ENCODE measurements at regions not wholly inside any gene's neighbourhood (a gene's known extent, or its start where the extent isn't known, plus 50 kb on each side); places are given as distances from the start of the nearest gene placed in this dataset.

- intact Hi-C loops (cut with micrococcal nuclease) = loop anchor here (1.0 to 2.0 kb wide), 2 partner anchors 36 to 152 kb away; no protein-coding TSS in a partner anchor
- Histone ChIP-seq H2AFZ (ENCODE audit: low read depth, low read length) (no peak overlapping the region; the same call in 1 of the 2 replicates), H3K36me3 (ENCODE audit: control insufficient read depth, insufficient read depth, low read length) (no peaks in the 10 kb centered on the region), H3K4me2 (ENCODE audit: insufficient read depth, low read length) (peak overlapping the region; percentile 35), H3K4me3 (peak overlapping the region; percentile 4; the same call in 1 of the 2 replicates), H3K79me2 (ENCODE audit: control insufficient read depth, insufficient read depth, low read length) (no peaks in the 10 kb centered on the region), H4K20me1 (replicated peaks; ENCODE audit: control insufficient read depth, insufficient read depth, low read length) (no peaks in the 10 kb centered on the region), H3K9ac (ENCODE audit: insufficient read depth in 1 of 2, low read depth in 2 of 2, low read length in 2 of 2) (peak overlapping the region; percentile 55 to 70; a peak in 2 of 4 replicates), H3K27me3 (ENCODE audit: control insufficient read depth in 2 of 2, insufficient read depth in 2 of 2, low read length in 2 of 2) (no peaks in the 10 kb centered on the region), H3K4me1 (replicated peaks in 1 of 2; ENCODE audit: control insufficient read depth in 2 of 2, insufficient read depth in 2 of 2, low read length in 2 of 2) (peaks cover 18 to 63% of the 10 kb centered on the region in 2 experiments), H3K9me3 (replicated peaks; ENCODE audit: control insufficient read depth, insufficient read depth, low read depth, low read length) (no peaks in the 10 kb centered on the region), H3K9me1 (ENCODE audit: control insufficient read depth, insufficient read depth, low read length) (no peaks in the 10 kb centered on the region), H3K27ac (ENCODE audit: extremely low read depth, low read depth, low read length) (peak overlapping the region; percentile 72)
- BruUV-seq (replicated peaks) = TSS peak; percentile 92
- FAIRE-seq (peak; percentile 61), ATAC-seq (peak; percentile 89), DNase-seq (ENCODE audit: extremely low read depth in 1 of 4, low spot score in 3 of 4) (peak in 1 of 4 experiments; percentile 73)
- CTCF ChIA-PET (ENCODE audit: low intra/inter-chr PET ratio) = no interaction called here
- POLR2A ChIA-PET = interaction anchor here (0.7 to 7.6 kb wide), 7 partner anchors 9 to 246 kb away, joined by 3 to 102 read pairs (median 3); no protein-coding TSS in a partner anchor
- WGBS (ENCODE audit: insufficient coverage, low coverage, missing lambda C conversion rate) = 30% methylated on average over 6 of the region's 6 CpGs
- in situ Hi-C loops (cut with MboI) = no loop called here
- no peak for TF ChIP-seq CBX5 (IDR thresholded peaks at IDR 0.05; ENCODE audit: borderline replicate concordance, low read depth)
- peak; percentile 85 for TF ChIP-seq LCOR (CRISPR knock-in tag; IDR thresholded peaks at IDR 0.05)
- no peak for TF ChIP-seq ZNF140 (CRISPR knock-in tag; IDR thresholded peaks at IDR 0.05)
- peak in 1 of 2 experiments; percentile 49; a peak in 2 of 4 replicates for TF ChIP-seq MAZ (CRISPR knock-in tag; conservative IDR thresholded peaks at IDR 0.05 in 1 of 2, IDR thresholded peaks at IDR 0.05 in 1 of 2)
- no peak for TF ChIP-seq ETV1 (tag; conservative IDR thresholded peaks at IDR 0.05; ENCODE audit: low read depth)
- TF ChIP-seq KAT7 (CRISPR knock-in tag; IDR thresholded peaks at IDR 0.05; ENCODE audit: borderline replicate concordance) = no peak
- no peak for TF ChIP-seq ZNF274 (IDR thresholded peaks at IDR 0.05; ENCODE audit: borderline replicate concordance, low read depth, low read length)
- peak; percentile 71; the same call in 1 of the 2 replicates for TF ChIP-seq SMARCA4 (IDR thresholded peaks at IDR 0.05)
- TF ChIP-seq HIVEP1 (CRISPR knock-in tag; IDR thresholded peaks at IDR 0.05) = no peak; the same call in 1 of the 2 replicates
- TF ChIP-seq HMG20B (CRISPR knock-in tag; IDR thresholded peaks at IDR 0.05) = peak; percentile 19; the same call in 1 of the 2 replicates
- TF ChIP-seq ZZZ3 (IDR thresholded peaks at IDR 0.05) = no peak
- TF ChIP-seq ZNF766 (CRISPR knock-in tag; conservative IDR thresholded peaks at IDR 0.05) = peak; percentile 95
- no peak for TF ChIP-seq FOXJ3 (CRISPR knock-in tag; IDR thresholded peaks at IDR 0.05)
- TF ChIP-seq ZKSCAN1 (IDR thresholded peaks at IDR 0.05; ENCODE audit: low read depth, low read length) = peak; percentile 87
- TF ChIP-seq ZNF124 (CRISPR knock-in tag; IDR thresholded peaks at IDR 0.05) = no peak
- TF ChIP-seq DMBX1 (CRISPR knock-in tag; IDR thresholded peaks at IDR 0.05; ENCODE audit: borderline replicate concordance) = peak; percentile 86
- TF ChIP-seq ZBTB17 (CRISPR knock-in tag; IDR thresholded peaks at IDR 0.05) = peak; percentile 35; the same call in 1 of the 2 replicates
- TF ChIP-seq ZNF212 (CRISPR knock-in tag; IDR thresholded peaks at IDR 0.05) = no peak
- TF ChIP-seq POLR2G (IDR thresholded peaks at IDR 0.05; ENCODE audit: low read depth, low read length) = peak; percentile 68
- TF ChIP-seq NFATC3 (IDR thresholded peaks at IDR 0.05) = no peak
- TF ChIP-seq NCOA4 (IDR thresholded peaks at IDR 0.05; ENCODE audit: partially characterized antibody) = no peak
- peak; percentile 23 for TF ChIP-seq E2F3 (CRISPR knock-in tag; IDR thresholded peaks at IDR 0.05)
- TF ChIP-seq CHAMP1 (IDR thresholded peaks at IDR 0.05) = no peak
- no peak; the same call in 1 of the 2 replicates for TF ChIP-seq ZNF134 (CRISPR knock-in tag; conservative IDR thresholded peaks at IDR 0.05)
Observed at GRCh38 chr6:43910638-43911353, 140.8 kb downstream of the VEGFA start.

All from K562 (cell line).